Urinary bladder (tissue), 3 donors: ENCODE measurements at regions not wholly inside any gene's neighbourhood (a gene's known extent, or its start where the extent isn't known, plus 50 kb on each side); places are given as distances from the start of the nearest gene placed in this dataset.
"Not testable (repeated sequence)": the region's sequence is repeated elsewhere in the genome, so short reads cannot be mapped to it uniquely, and the experiment has no call there.

Experiments
- DNase-seq: peaks from one replicate; pipeline ENCODE4 v3.0.0-alpha.2; 2015; ENCODE audit errors: extremely low spot score
- H3K27ac ChIP-seq: one replicate; pipeline ENCODE4 v1.5.1; 2013; ENCODE audit warnings: low read depth, mild to moderate bottlenecking, moderate library complexity
- H3K36me3 ChIP-seq: one replicate; pipeline ENCODE4 v1.6.1; 2013; ENCODE audit warnings: mild to moderate bottlenecking, moderate library complexity; ENCODE audit not compliant: insufficient read depth
- H3K4me1 ChIP-seq: one replicate; pipeline ENCODE4 v1.6.1; 2013; ENCODE audit warnings: mild to moderate bottlenecking, moderate library complexity; ENCODE audit not compliant: insufficient read depth
- H3K4me3 ChIP-seq: one replicate; pipeline ENCODE4 v1.5.1; 2013; ENCODE audit warnings: low read depth, low read length
- WGBS: extraction: QIAGEN DNeasy Blood & Tissue Kit; methylation state at CpG from one replicate; pipeline ENCODE4 v1.1.7; 2013; 5-methylcytosine and 5-hydroxymethylcytosine counted together
- donor health status: healthy with polysubstance abuse.
- donor health status: healthy.

DNA sequence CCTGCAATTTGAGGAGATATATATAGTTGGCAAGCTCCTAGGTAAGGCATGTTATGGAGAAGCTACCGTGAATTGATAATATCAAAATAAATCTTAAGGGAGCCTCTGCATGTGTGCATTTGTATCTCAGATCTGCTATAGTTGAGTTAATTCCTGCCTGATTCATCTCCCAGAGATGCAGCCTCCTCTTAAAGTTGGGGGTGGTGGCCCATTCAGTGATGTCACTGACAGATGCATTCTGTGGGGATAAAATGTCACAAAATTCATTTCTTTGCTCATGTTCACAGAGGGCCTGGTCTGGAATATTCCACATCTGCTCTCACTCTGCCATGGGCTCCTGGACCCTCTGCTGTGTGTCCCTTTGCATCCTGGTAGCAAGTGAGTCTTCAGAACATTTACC, 185.8 kb upstream of the PRSS1 start:
- DNase-seq: no peak
- H3K4me1 ChIP-seq: no peaks in the 10 kb centered on the region
- H3K4me3 ChIP-seq: no peak overlapping the region
- WGBS: 79% methylated on average over 1 of the region's 1 CpG
- H3K36me3 ChIP-seq: no peaks in the 10 kb centered on the region
- no peak overlapping the region for H3K27ac ChIP-seq

- no peaks in the 10 kb centered on the region for H3K4me1 ChIP-seq
- no peak for DNase-seq
- 39% methylated on average over 1 of the region's 1 CpG for WGBS
- no peak overlapping the region for H3K27ac ChIP-seq
- H3K4me3 ChIP-seq: no peak overlapping the region
- no peaks in the 10 kb centered on the region for H3K36me3 ChIP-seq
Measured at GRCh38 chr7:142562688-142563087, 186.6 kb upstream of the PRSS1 start.

- H3K36me3 ChIP-seq, DNase-seq, H3K4me3 ChIP-seq, H3K4me1 ChIP-seq, H3K27ac ChIP-seq: not testable (repeated sequence)
- WGBS: 73% methylated on average over 3 of the region's 3 CpGs
Measured at GRCh38 chr7:142561396-142561795, 187.9 kb upstream of the PRSS1 start.

- 78% methylated on average over 4 of the region's 6 CpGs for WGBS
- H3K4me1 ChIP-seq, H3K27ac ChIP-seq, DNase-seq, H3K4me3 ChIP-seq, H3K36me3 ChIP-seq: not testable (repeated sequence)
Measured at GRCh38 chr7:142560770-142561169, 188.5 kb upstream of the PRSS1 start.

- Histone ChIP-seq H3K36me3 (no peaks in the 10 kb centered on the region), H3K4me1 (no peaks in the 10 kb centered on the region), H3K4me3 (no peak overlapping the region), H3K27ac (no peak overlapping the region)
- DNase-seq: no peak
- 82% methylated on average over 2 of the region's 2 CpGs for WGBS
Measured at GRCh38 chr7:142560166-142560565, 189.1 kb upstream of the PRSS1 start.

GRCh38 chr7:142557971-142558582, 191.2 kb upstream of the PRSS1 start:
- Histone ChIP-seq H3K4me3 (no peak overlapping the region), H3K4me1 (no peaks in the 10 kb centered on the region), H3K36me3 (no peaks in the 10 kb centered on the region), H3K27ac (no peak overlapping the region)
- WGBS: 38% methylated on average over 5 of the region's 5 CpGs
- DNase-seq: no peak

GRCh38 chr7:142556740-142557139, 192.5 kb upstream of the PRSS1 start:
- no peak overlapping the region for H3K27ac ChIP-seq
- H3K4me3 ChIP-seq: no peak overlapping the region
- WGBS: 17% methylated on average over 5 of the region's 5 CpGs
- H3K4me1 ChIP-seq: no peaks in the 10 kb centered on the region
- H3K36me3 ChIP-seq: no peaks in the 10 kb centered on the region
- no peak for DNase-seq

DNA sequence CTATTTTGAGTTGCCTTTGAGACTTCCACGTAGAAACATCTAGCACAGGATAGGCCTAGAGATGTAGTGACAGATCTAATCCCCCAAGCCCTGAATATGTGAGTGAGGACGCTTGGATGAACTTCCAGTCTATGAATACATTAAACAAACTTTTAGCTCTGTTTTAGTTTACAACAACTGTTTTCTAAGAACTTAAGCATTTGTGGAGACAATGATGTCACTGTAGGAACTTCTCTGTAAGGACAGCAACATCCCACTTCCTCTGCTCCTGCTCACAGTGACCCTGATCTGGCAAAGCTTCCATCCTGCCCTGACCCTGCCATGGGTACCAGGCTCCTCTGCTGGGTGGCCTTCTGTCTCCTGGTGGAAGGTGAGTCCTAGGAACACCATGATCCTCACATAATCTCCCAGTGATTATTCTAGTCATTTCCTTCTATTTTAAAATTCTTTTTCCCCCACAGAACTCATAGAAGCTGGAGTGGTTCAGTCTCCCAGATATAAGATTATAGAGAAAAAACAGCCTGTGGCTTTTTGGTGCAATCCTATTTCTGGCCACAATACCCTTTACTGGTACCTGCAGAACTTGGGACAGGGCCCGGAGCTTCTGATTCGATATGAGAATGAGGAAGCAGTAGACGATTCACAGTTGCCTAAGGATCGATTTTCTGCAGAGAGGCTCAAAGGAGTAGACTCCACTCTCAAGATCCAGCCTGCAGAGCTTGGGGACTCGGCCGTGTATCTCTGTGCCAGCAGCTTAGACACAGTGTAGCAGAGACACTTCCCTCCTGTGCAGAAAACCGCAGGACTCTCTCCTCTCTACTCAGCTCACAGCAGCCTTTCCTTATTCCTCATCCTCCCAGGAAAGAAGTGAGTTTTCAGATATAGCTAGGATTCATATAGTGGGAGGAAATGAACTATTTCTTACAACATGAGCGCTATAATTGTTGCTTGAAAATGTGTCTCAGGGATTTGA, 194.4 kb upstream of the PRSS1 start:
- DNase-seq: no peak
- no peak overlapping the region for H3K4me3 ChIP-seq
- H3K27ac ChIP-seq: no peak overlapping the region
- no peaks in the 10 kb centered on the region for H3K36me3 ChIP-seq
- no peaks in the 10 kb centered on the region for H3K4me1 ChIP-seq
- 61% methylated on average over 10 of the region's 10 CpGs for WGBS

DNA sequence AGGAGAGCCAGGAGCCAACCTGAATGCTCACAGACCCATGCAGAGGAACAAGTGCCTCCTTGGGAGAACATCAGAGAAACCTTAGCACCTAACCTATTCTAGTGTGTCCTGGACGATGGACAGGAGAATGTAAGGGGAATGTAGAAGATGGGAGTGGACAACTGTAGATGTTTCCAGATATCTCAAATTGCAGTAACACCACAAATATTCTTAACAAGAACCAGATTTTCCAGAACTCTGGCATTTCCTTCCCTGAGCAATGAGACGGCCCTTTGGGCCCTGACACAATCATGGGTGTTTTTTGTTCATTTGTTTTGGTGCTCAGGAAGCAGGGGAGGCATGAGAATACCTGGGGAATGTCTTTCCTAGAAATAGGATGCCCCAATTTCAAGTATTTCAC, 196.1 kb upstream of the PRSS1 start:
- H3K4me1 ChIP-seq: no peaks in the 10 kb centered on the region
- H3K36me3 ChIP-seq: no peaks in the 10 kb centered on the region
- no peak for DNase-seq
- H3K27ac ChIP-seq: no peak overlapping the region
- H3K4me3 ChIP-seq: no peak overlapping the region
- WGBS: 62% methylated on average over 2 of the region's 2 CpGs

GRCh38 chr7:142548978-142549377, 200.3 kb upstream of the PRSS1 start:
- no peaks in the 10 kb centered on the region for H3K4me1 ChIP-seq
- H3K4me3 ChIP-seq: no peak overlapping the region
- DNase-seq: no peak
- no peaks in the 10 kb centered on the region for H3K36me3 ChIP-seq
- H3K27ac ChIP-seq: no peak overlapping the region
- 64% methylated on average over 1 of the region's 1 CpG for WGBS

GRCh38 chr7:142546452-142546851, 202.8 kb upstream of the PRSS1 start:
- DNase-seq: no peak
- Histone ChIP-seq H3K27ac (no peak overlapping the region), H3K4me3 (no peak overlapping the region), H3K4me1 (no peaks in the 10 kb centered on the region), H3K36me3 (no peaks in the 10 kb centered on the region)
- WGBS: 71% methylated on average over 4 of the region's 4 CpGs

GRCh38 chr7:142542942-142543341, 206.3 kb upstream of the PRSS1 start:
- H3K4me3 ChIP-seq: no peak overlapping the region
- no peak for DNase-seq
- H3K27ac ChIP-seq: no peak overlapping the region
- WGBS: 74% methylated on average over 2 of the region's 2 CpGs
- H3K4me1 ChIP-seq: no peaks in the 10 kb centered on the region
- no peaks in the 10 kb centered on the region for H3K36me3 ChIP-seq

DNA sequence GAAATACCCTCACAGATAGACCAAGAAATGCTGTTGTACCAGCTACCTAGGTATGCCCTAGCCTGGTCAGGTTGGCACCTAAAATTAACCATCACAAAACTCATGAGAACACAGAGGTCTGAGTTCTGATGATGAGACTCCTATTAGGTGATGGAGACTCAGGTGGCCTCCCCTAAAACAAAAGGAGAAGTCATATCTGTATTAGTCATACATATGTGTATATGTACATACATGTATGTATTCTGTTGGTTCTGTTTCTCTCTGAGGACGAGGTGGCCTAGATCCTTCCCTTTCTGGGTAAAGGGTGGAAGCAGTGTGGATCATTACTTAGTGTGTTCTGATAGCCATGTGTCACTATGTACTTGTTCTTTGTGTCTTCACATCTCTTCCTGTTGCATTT, 207.2 kb upstream of the PRSS1 start:
- no peak for DNase-seq
- Histone ChIP-seq H3K36me3 (no peaks in the 10 kb centered on the region), H3K27ac (no peak overlapping the region), H3K4me3 (no peak overlapping the region), H3K4me1 (no peaks in the 10 kb centered on the region)
- 75% methylated on average over 1 of the region's 1 CpG for WGBS

DNA sequence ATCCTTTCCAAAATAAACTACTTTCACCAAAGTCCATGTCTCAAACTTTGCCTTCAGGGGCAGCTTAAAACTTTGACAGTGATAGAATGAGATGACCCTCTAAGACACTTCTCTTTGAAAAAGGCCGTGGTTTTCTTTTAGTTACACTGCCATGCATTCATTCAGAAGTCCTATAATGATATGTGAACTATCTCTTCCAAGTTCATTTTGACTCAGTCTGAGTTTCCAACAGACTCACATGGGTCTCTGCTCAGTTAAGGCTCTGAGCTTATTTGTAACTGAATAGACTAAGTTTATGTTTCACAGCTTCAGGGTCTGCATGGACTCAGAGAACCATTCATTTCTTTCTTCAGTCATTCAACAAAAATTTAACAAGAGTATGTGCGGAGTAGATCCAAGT, 208.9 kb upstream of the PRSS1 start:
- Histone ChIP-seq H3K4me1 (no peaks in the 10 kb centered on the region), H3K4me3 (no peak overlapping the region), H3K36me3 (no peaks in the 10 kb centered on the region), H3K27ac (no peak overlapping the region)
- 78% methylated on average over 2 of the region's 2 CpGs for WGBS
- no peak for DNase-seq
